SK-N-SH (cell line): ENCODE measurements at regions not wholly inside any gene's neighbourhood (a gene's known extent, or its start where the extent isn't known, plus 50 kb on each side); places are given as distances from the start of the nearest gene placed in this dataset.

Source experiments
- CTCF ChIA-PET: fragments of 300-600, 350-600 bp; formaldehyde crosslinking; extraction: SDS; loops from one replicate; lab custom pipeline; 2021; lab: Yijun Ruan, JAX
- POLR2A ChIA-PET: fragments of 350-600 bp; sonication (Branson Sonifier 250); formaldehyde crosslinking; extraction: SDS; loops from one replicate; lab custom pipeline; 2020; ENCODE audit warnings: antibody characterized with exemption, inconsistent platforms; lab: Yijun Ruan, JAX
- DNase-seq: peaks from one replicate; pipeline ENCODE4 v3.0.0; 2012
- H2AFZ ChIP-seq: fragments of 200-600 bp; sonication (generic); 2 replicates; pipeline ENCODE4 v1.8.1; 2016; ENCODE audit warnings: antibody characterized with exemption, mild to moderate bottlenecking, low read depth
- H3F3A ChIP-seq: fragments of 200-600 bp; sonication (generic); replicated peaks from 2 replicates; pipeline ENCODE3; 2016; ENCODE audit warnings: antibody characterized with exemption, mild to moderate bottlenecking; ENCODE audit not compliant: insufficient read depth
- H3K27ac ChIP-seq, 2 experiments: fragments of 200-500 bp in 1 of 2; fragments of 200-600 bp in 1 of 2; sonication (Bioruptor generic) in 1 of 2; sonication (generic), shearing (Covaris generic) in 1 of 2; 2 replicates each; pipeline versions ENCODE4 v1.5.1 to v1.6.1; 2014 to 2016; ENCODE audit warnings: low read depth in 2 of 2, inconsistent platforms in 1 of 2, low read length in 1 of 2, mild to moderate bottlenecking in 1 of 2, mixed read lengths in 1 of 2
- H3K27me3 ChIP-seq: fragments of 200-600 bp; sonication (generic), shearing (Covaris generic); 2 replicates; pipeline ENCODE4 v1.6.1; 2016; ENCODE audit warnings: mixed run types; ENCODE audit not compliant: insufficient read depth
- H3K36me3 ChIP-seq, 2 experiments: fragments of 200-500 bp in 1 of 2; fragments of 200-600 bp in 1 of 2; sonication (Bioruptor generic) in 1 of 2; sonication (generic) in 1 of 2; replicated peaks in 1 of 2; 2 replicates each; pipeline versions ENCODE3 to v1.5.1; 2014 to 2016; ENCODE audit warnings: low read length in 1 of 2, mild to moderate bottlenecking in 1 of 2; ENCODE audit not compliant: insufficient read depth in 2 of 2, control insufficient read depth in 1 of 2
- H3K4me1 ChIP-seq, 2 experiments: fragments of 200-500 bp in 1 of 2; fragments of 200-600 bp in 1 of 2; sonication (Bioruptor generic) in 1 of 2; sonication (generic), shearing (Covaris generic) in 1 of 2; 2 replicates each; pipeline versions ENCODE4 v1.5.1 to v1.6.1; 2014 to 2016; ENCODE audit warnings: low read depth in 1 of 2, low read length in 1 of 2, mixed run types in 1 of 2; ENCODE audit not compliant: insufficient read depth in 2 of 2, control insufficient read depth in 1 of 2
- H3K4me2 ChIP-seq: fragments of 200-600 bp; sonication (generic), shearing (Covaris generic); 2 replicates; pipeline ENCODE4 v1.6.1; 2017; ENCODE audit warnings: mixed run types
- H3K4me3 ChIP-seq, 2 experiments: fragments of 200-500 bp in 1 of 2; fragments of 200-600 bp in 1 of 2; sonication (Bioruptor generic) in 1 of 2; sonication (generic), shearing (Covaris generic) in 1 of 2; 2 replicates each; pipeline versions ENCODE4 v1.5.1 to v1.8.1; 2014 to 2016; ENCODE audit warnings: low read depth in 2 of 2, inconsistent platforms in 1 of 2, low read length in 1 of 2, mild to moderate bottlenecking in 1 of 2, mixed read lengths in 1 of 2, moderate library complexity in 1 of 2
- H3K79me2 ChIP-seq: fragments of 200-600 bp; sonication (generic); 2 replicates; pipeline ENCODE4 v1.8.1; 2017; ENCODE audit warnings: mild to moderate bottlenecking; ENCODE audit not compliant: insufficient read depth
- H3K9ac ChIP-seq: fragments of 200-600 bp; sonication (generic); 2 replicates; pipeline ENCODE4 v1.6.1; 2017; ENCODE audit warnings: mixed run types
- H3K9me2 ChIP-seq: fragments of 200-600 bp; sonication (generic); 2 replicates; pipeline ENCODE4 v1.6.1; 2017; ENCODE audit warnings: mixed run types
- H3K9me3 ChIP-seq: fragments of 200-600 bp; sonication (generic); 2 replicates; pipeline ENCODE4 v1.6.1; 2017; ENCODE audit warnings: mixed run types, mild to moderate bottlenecking, moderate library complexity
- H4K20me1 ChIP-seq: fragments of 200-600 bp; sonication (generic); 2 replicates; pipeline ENCODE4 v1.6.1; 2017; ENCODE audit warnings: mild to moderate bottlenecking, mixed run types; ENCODE audit not compliant: insufficient read depth
- FOSL2 ChIP-seq: IDR thresholded peaks from 2 replicates; pipeline ENCODE4 v1.4.0; 2012; ENCODE audit warnings: low read depth, mild to moderate bottlenecking, moderate library complexity, borderline replicate concordance
- FOXJ3 ChIP-seq: sonication (generic); formaldehyde crosslinking; IDR thresholded peaks from 2 replicates; pipeline ENCODE4 v1.5.1; 2020; ENCODE audit warnings: mild to moderate bottlenecking, missing genetic modification reagents
- FOXM1 ChIP-seq: IDR thresholded peaks from 2 replicates; pipeline ENCODE4 v1.4.0; 2012; ENCODE audit warnings: low read depth, mild to moderate bottlenecking
- GABPA ChIP-seq: IDR thresholded peaks from 2 replicates; pipeline ENCODE4 v1.4.0; 2012; ENCODE audit warnings: low read depth, mild to moderate bottlenecking
- MEF2A ChIP-seq: IDR thresholded peaks from 2 replicates; pipeline ENCODE4 v1.4.0; 2012; ENCODE audit warnings: low read depth, borderline replicate concordance
- MXI1 ChIP-seq: IDR thresholded peaks from 2 replicates; pipeline ENCODE4 v1.6.1; 2012; ENCODE audit warnings: mild to moderate bottlenecking, low read depth, low read length, improper control_type of control experiment
- RFX5 ChIP-seq: IDR thresholded peaks from 2 replicates; pipeline ENCODE4 v1.6.1; 2012; ENCODE audit warnings: mild to moderate bottlenecking, improper control_type of control experiment, low read length
- SMC3 ChIP-seq: IDR thresholded peaks from 2 replicates; pipeline ENCODE4 v1.6.1; 2012; ENCODE audit warnings: low read depth, low read length, improper control_type of control experiment
- TAF1 ChIP-seq: IDR thresholded peaks from 2 replicates; pipeline ENCODE4 v1.6.1; 2012; ENCODE audit warnings: low read depth, mild to moderate bottlenecking, low read length, moderate library complexity, borderline replicate concordance
- TCF12 ChIP-seq: IDR thresholded peaks from 2 replicates; pipeline ENCODE4 v1.4.0; 2012
- YY1 ChIP-seq: IDR thresholded peaks from 2 replicates; pipeline ENCODE4 v1.4.0; 2012; ENCODE audit warnings: low read depth, mild to moderate bottlenecking
- WGBS: methylation state at CpG from one replicate; pipeline ENCODE4 v1.1.6; 2017; ENCODE audit warnings: low lambda C conversion rate; 5-methylcytosine and 5-hydroxymethylcytosine counted together
- TF ChIP-seq, protein P1 (sequence below): fragments of 150-350 bp; IDR thresholded peaks from 2 replicates; pipeline ENCODE4 v1.6.1; 2016; ENCODE audit warnings: mild to moderate bottlenecking, low read depth, low read length
- TF ChIP-seq, protein P2 (sequence below): IDR thresholded peaks from 2 replicates; pipeline ENCODE4 v1.4.0; 2012; ENCODE audit warnings: low read depth, borderline replicate concordance
- TF ChIP-seq, protein P3 (sequence below): IDR thresholded peaks from 2 replicates; pipeline ENCODE4 v1.4.0; 2012; ENCODE audit warnings: low read depth
- TF ChIP-seq, protein P4 (sequence below): IDR thresholded peaks from 2 replicates; pipeline ENCODE4 v1.4.0; 2012; ENCODE audit warnings: low read depth, borderline replicate concordance
- TF ChIP-seq, protein P5 (sequence below): fragments of 150-350 bp; IDR thresholded peaks from 2 replicates; pipeline ENCODE4 v1.6.1; 2017; ENCODE audit warnings: antibody characterized with exemption, low read length, low read depth, borderline replicate concordance
- TF ChIP-seq, protein P6 (sequence below): IDR thresholded peaks from 2 replicates; pipeline ENCODE4 v1.6.1; 2012; ENCODE audit warnings: mild to moderate bottlenecking, low read depth, low read length, moderate library complexity
- TF ChIP-seq, protein P7 (sequence below): IDR thresholded peaks from 2 replicates; pipeline ENCODE4; 2012

DNA sequence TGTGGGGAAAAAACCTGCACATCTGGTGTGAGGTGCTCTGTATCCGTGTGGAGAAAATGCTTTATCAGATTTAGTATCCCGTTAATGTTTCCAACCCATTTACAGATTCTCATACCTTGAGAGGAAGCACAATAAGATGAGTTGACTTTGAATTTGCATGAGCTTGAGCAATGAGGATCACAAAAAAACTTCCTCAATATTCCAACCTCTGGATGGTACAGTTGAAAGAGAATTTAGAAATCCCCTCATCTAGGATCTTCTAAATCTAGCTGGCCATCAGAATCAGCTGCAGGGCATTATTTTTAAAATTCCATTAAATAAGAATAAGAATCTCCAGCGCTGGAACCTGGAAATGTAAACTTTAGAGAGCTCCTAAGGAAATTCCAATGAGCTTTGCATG, 82.5 kb upstream of the NR5A2 start:
- H4K20me1 ChIP-seq, result no peaks in the 10 kb centered on the region

DNA sequence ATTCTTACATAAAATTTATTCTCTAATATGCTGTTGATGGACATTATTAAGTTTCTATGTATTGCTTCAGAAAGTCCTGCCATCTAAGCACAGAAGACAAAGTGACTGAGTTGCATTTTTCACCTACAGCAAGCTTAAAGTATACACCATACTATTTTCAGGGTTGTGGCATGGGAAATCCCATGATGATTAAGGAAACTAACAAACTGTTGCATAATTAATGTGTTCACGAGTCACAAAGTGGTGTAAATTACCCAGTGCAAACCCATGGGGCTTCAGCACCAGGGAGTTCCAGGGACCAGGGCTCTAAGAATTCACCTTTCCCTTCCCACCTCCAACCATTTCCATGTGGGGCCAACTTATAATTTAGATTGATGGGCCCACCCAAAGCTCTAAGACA, 81.9 kb upstream of the NR5A2 start:
- TF ChIP-seq YY1 (no peak), MXI1 (no peak), SMC3 (no peak), MEF2A (no peak), RFX5 (no peak), FOSL2 (no peak), TAF1 (no peak), FOXJ3 (CRISPR knock-in tag) (no peak), FOXM1 (no peak), GABPA (no peak)
- TF ChIP-seq, protein P1, sequence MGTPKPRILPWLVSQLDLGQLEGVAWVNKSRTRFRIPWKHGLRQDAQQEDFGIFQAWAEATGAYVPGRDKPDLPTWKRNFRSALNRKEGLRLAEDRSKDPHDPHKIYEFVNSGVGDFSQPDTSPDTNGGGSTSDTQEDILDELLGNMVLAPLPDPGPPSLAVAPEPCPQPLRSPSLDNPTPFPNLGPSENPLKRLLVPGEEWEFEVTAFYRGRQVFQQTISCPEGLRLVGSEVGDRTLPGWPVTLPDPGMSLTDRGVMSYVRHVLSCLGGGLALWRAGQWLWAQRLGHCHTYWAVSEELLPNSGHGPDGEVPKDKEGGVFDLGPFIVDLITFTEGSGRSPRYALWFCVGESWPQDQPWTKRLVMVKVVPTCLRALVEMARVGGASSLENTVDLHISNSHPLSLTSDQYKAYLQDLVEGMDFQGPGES, result no peak
- TF ChIP-seq, protein P2, sequence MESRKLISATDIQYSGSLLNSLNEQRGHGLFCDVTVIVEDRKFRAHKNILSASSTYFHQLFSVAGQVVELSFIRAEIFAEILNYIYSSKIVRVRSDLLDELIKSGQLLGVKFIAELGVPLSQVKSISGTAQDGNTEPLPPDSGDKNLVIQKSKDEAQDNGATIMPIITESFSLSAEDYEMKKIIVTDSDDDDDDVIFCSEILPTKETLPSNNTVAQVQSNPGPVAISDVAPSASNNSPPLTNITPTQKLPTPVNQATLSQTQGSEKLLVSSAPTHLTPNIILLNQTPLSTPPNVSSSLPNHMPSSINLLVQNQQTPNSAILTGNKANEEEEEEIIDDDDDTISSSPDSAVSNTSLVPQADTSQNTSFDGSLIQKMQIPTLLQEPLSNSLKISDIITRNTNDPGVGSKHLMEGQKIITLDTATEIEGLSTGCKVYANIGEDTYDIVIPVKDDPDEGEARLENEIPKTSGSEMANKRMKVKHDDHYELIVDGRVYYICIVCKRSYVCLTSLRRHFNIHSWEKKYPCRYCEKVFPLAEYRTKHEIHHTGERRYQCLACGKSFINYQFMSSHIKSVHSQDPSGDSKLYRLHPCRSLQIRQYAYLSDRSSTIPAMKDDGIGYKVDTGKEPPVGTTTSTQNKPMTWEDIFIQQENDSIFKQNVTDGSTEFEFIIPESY, result no peak
- TF ChIP-seq, protein P3, sequence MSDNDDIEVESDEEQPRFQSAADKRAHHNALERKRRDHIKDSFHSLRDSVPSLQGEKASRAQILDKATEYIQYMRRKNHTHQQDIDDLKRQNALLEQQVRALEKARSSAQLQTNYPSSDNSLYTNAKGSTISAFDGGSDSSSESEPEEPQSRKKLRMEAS, result no peak
- TF ChIP-seq, protein P4, sequence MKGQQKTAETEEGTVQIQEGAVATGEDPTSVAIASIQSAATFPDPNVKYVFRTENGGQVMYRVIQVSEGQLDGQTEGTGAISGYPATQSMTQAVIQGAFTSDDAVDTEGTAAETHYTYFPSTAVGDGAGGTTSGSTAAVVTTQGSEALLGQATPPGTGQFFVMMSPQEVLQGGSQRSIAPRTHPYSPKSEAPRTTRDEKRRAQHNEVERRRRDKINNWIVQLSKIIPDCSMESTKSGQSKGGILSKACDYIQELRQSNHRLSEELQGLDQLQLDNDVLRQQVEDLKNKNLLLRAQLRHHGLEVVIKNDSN, result no peak
- TF ChIP-seq, protein P5, sequence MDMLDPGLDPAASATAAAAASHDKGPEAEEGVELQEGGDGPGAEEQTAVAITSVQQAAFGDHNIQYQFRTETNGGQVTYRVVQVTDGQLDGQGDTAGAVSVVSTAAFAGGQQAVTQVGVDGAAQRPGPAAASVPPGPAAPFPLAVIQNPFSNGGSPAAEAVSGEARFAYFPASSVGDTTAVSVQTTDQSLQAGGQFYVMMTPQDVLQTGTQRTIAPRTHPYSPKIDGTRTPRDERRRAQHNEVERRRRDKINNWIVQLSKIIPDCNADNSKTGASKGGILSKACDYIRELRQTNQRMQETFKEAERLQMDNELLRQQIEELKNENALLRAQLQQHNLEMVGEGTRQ, result no peak
- TF ChIP-seq, protein P6, sequence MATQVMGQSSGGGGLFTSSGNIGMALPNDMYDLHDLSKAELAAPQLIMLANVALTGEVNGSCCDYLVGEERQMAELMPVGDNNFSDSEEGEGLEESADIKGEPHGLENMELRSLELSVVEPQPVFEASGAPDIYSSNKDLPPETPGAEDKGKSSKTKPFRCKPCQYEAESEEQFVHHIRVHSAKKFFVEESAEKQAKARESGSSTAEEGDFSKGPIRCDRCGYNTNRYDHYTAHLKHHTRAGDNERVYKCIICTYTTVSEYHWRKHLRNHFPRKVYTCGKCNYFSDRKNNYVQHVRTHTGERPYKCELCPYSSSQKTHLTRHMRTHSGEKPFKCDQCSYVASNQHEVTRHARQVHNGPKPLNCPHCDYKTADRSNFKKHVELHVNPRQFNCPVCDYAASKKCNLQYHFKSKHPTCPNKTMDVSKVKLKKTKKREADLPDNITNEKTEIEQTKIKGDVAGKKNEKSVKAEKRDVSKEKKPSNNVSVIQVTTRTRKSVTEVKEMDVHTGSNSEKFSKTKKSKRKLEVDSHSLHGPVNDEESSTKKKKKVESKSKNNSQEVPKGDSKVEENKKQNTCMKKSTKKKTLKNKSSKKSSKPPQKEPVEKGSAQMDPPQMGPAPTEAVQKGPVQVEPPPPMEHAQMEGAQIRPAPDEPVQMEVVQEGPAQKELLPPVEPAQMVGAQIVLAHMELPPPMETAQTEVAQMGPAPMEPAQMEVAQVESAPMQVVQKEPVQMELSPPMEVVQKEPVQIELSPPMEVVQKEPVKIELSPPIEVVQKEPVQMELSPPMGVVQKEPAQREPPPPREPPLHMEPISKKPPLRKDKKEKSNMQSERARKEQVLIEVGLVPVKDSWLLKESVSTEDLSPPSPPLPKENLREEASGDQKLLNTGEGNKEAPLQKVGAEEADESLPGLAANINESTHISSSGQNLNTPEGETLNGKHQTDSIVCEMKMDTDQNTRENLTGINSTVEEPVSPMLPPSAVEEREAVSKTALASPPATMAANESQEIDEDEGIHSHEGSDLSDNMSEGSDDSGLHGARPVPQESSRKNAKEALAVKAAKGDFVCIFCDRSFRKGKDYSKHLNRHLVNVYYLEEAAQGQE, result no peak
- TF ChIP-seq, protein P7, sequence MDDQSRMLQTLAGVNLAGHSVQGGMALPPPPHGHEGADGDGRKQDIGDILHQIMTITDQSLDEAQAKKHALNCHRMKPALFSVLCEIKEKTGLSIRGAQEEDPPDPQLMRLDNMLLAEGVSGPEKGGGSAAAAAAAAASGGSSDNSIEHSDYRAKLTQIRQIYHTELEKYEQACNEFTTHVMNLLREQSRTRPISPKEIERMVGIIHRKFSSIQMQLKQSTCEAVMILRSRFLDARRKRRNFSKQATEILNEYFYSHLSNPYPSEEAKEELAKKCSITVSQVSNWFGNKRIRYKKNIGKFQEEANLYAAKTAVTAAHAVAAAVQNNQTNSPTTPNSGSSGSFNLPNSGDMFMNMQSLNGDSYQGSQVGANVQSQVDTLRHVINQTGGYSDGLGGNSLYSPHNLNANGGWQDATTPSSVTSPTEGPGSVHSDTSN, result no peak
- no peak for DNase-seq
- Histone ChIP-seq H3K9ac (no peak overlapping the region), H3K4me3 (no peak overlapping the region), H3K27me3 (no peaks in the 10 kb centered on the region), H3K4me2 (no peak overlapping the region), H3K9me3 (no peaks in the 10 kb centered on the region), H2AFZ (no peak overlapping the region), H3K36me3 (no peaks in the 10 kb centered on the region), H3K79me2 (no peaks in the 10 kb centered on the region), H3K4me1 (no peaks in the 10 kb centered on the region), H3K27ac (no peak overlapping the region), H3F3A (no peaks in the 10 kb centered on the region), H3K9me2 (no peaks in the 10 kb centered on the region), H4K20me1 (no peaks in the 10 kb centered on the region)
- 45% methylated on average over 1 of the region's 1 CpG for WGBS
- POLR2A ChIA-PET, result no interaction called here
- CTCF ChIA-PET, result no interaction called here

More for the DNA sequence above, 82.5 kb upstream of the NR5A2 start:
- no peaks in the 10 kb centered on the region for H3K4me1 ChIP-seq
- TF ChIP-seq TCF12 (no peak), TAF1 (no peak), FOSL2 (no peak)
- no peak overlapping the region for H3K27ac ChIP-seq
- H3F3A ChIP-seq, result no peaks in the 10 kb centered on the region
- no peaks in the 10 kb centered on the region for H3K79me2 ChIP-seq
- H3K9me3 ChIP-seq, result no peaks in the 10 kb centered on the region
- H3K9ac ChIP-seq, result no peak overlapping the region
- H3K27me3 ChIP-seq, result no peaks in the 10 kb centered on the region
- ChIA-PET CTCF (no interaction called here), POLR2A (no interaction called here)
- H3K9me2 ChIP-seq, result no peaks in the 10 kb centered on the region
- H2AFZ ChIP-seq, result no peak overlapping the region
- 63% methylated on average over 3 of the region's 3 CpGs for WGBS
- no peak overlapping the region for H3K4me2 ChIP-seq
- no peak for DNase-seq
- no peaks in the 10 kb centered on the region for H3K36me3 ChIP-seq
- H3K4me3 ChIP-seq, result no peak overlapping the region
